GM21737 (cell line): ENCODE measurements at regions not wholly inside any gene's neighbourhood (a gene's known extent, or its start where the extent isn't known, plus 50 kb on each side); places are given as distances from the start of the nearest gene placed in this dataset.
"Not testable (repeated sequence)": the region's sequence is repeated elsewhere in the genome, so short reads cannot be mapped to it uniquely, and the experiment has no call there.

ENCODE experiments used
- ATAC-seq: cut with Tn5 transposase; IDR thresholded peaks from one replicate; pipeline ENCODE4 v1.9.1; 2021; ENCODE audit warnings: mild to moderate bottlenecking, moderate library complexity; ENCODE audit not compliant: unreplicated experiment

- ATAC-seq = no peak
Observed at GRCh38 chr18:70705831-70706416, 417.1 kb downstream of the SOCS6 start.

- ATAC-seq = no peak
Observed at GRCh38 chr18:70700496-70700895, 411.7 kb downstream of the SOCS6 start.

- no peak for ATAC-seq
Observed at GRCh38 chr18:70698574-70698973, 409.7 kb downstream of the SOCS6 start.

- no peak for ATAC-seq
Observed at GRCh38 chr18:70693246-70693645, 404.4 kb downstream of the SOCS6 start.

GRCh38 chr18:70689765-70690164 lies 400.9 kb downstream of the SOCS6 start:
- ATAC-seq = not testable (repeated sequence)

GRCh38 chr18:70688286-70688685 lies 399.4 kb downstream of the SOCS6 start:
- no peak for ATAC-seq

- ATAC-seq = no peak
Observed at GRCh38 chr18:70684821-70685220, 396.0 kb downstream of the SOCS6 start.

GRCh38 chr18:70683263-70683662 lies 394.4 kb downstream of the SOCS6 start:
- no peak for ATAC-seq

- ATAC-seq = no peak
Observed at GRCh38 chr18:70674896-70675295, 386.1 kb downstream of the SOCS6 start.

GRCh38 chr18:70673831-70674230 lies 385.0 kb downstream of the SOCS6 start:
- no peak for ATAC-seq

- ATAC-seq = no peak
Observed at GRCh38 chr18:70672581-70672980, 383.7 kb downstream of the SOCS6 start.

GRCh38 chr18:70671889-70672565 lies 383.2 kb downstream of the SOCS6 start:
- no peak for ATAC-seq

- ATAC-seq = no peak
Observed at GRCh38 chr18:70666936-70667335, 378.1 kb downstream of the SOCS6 start.

- no peak for ATAC-seq
Observed at GRCh38 chr18:70663141-70663540, 374.3 kb downstream of the SOCS6 start.

GRCh38 chr18:70662588-70662987 lies 373.7 kb downstream of the SOCS6 start:
- no peak for ATAC-seq

- no peak for ATAC-seq
Observed at GRCh38 chr18:70659036-70659925, 370.4 kb downstream of the SOCS6 start.

GRCh38 chr18:70653671-70654070 lies 364.8 kb downstream of the SOCS6 start:
- ATAC-seq = no peak

GRCh38 chr18:70650878-70651277 lies 362.0 kb downstream of the SOCS6 start:
- no peak for ATAC-seq

- ATAC-seq = no peak
Observed at GRCh38 chr18:70649683-70650082, 360.8 kb downstream of the SOCS6 start.

GRCh38 chr18:70645971-70646370 lies 357.1 kb downstream of the SOCS6 start:
- no peak for ATAC-seq

- no peak for ATAC-seq
Observed at GRCh38 chr18:70643812-70644211, 355.0 kb downstream of the SOCS6 start.
